HL-60 (cell line): ENCODE measurements at regions not wholly inside any gene's neighbourhood (a gene's known extent, or its start where the extent isn't known, plus 50 kb on each side); places are given as distances from the start of the nearest gene placed in this dataset.

Experiments used
- DNase-seq, 2 experiments: peaks; one replicate each; pipeline ENCODE4 v3.0.0-alpha.2; 2010 to 2020; ENCODE audit warnings: low read depth in 1 of 2, low spot score in 1 of 2
- H3K27ac ChIP-seq: fragments of 250-450 bp; sonication (Bioruptor Pico); replicated peaks from 2 replicates; pipeline ENCODE4 v1.5.1; 2020; ENCODE audit warnings: mild to moderate bottlenecking, moderate library complexity
- H3K27me3 ChIP-seq: fragments of 250-450 bp; sonication (Bioruptor Pico); 2 replicates; pipeline ENCODE4 v1.5.1; 2021; ENCODE audit warnings: mild to moderate bottlenecking, moderate library complexity; ENCODE audit not compliant: insufficient read depth, poor library complexity, severe bottlenecking
- H3K4me3 ChIP-seq: replicated peaks from 2 replicates; pipeline ENCODE4 v1.5.1; 2011; ENCODE audit warnings: mild to moderate bottlenecking, control low read depth, low read length; ENCODE audit not compliant: insufficient read depth
- GABPA ChIP-seq: IDR thresholded peaks from 2 replicates; pipeline ENCODE4 v1.6.1; 2012; ENCODE audit warnings: low read depth
- POLR2AphosphoS5 ChIP-seq: IDR thresholded peaks from 2 replicates; pipeline ENCODE4 v1.6.1; 2012; ENCODE audit warnings: low read depth
- SPI1 ChIP-seq: IDR thresholded peaks from 2 replicates; pipeline ENCODE4 v1.6.1; 2012; ENCODE audit warnings: low read depth, mild to moderate bottlenecking, borderline replicate concordance
- TF ChIP-seq, protein P1 (sequence below): IDR thresholded peaks from 2 replicates; pipeline ENCODE4 v1.6.1; 2012; ENCODE audit warnings: low read depth; ENCODE audit not compliant: insufficient replicate concordance
- TF ChIP-seq, protein P2 (sequence below): IDR thresholded peaks from one replicate; pipeline ENCODE4 v1.5.1; 2011; ENCODE audit warnings: low read length, control low read depth, inconsistent platforms; ENCODE audit not compliant: insufficient read depth

- TF ChIP-seq POLR2AphosphoS5 (no peak), SPI1 (no peak)
- TF ChIP-seq, protein P1, sequence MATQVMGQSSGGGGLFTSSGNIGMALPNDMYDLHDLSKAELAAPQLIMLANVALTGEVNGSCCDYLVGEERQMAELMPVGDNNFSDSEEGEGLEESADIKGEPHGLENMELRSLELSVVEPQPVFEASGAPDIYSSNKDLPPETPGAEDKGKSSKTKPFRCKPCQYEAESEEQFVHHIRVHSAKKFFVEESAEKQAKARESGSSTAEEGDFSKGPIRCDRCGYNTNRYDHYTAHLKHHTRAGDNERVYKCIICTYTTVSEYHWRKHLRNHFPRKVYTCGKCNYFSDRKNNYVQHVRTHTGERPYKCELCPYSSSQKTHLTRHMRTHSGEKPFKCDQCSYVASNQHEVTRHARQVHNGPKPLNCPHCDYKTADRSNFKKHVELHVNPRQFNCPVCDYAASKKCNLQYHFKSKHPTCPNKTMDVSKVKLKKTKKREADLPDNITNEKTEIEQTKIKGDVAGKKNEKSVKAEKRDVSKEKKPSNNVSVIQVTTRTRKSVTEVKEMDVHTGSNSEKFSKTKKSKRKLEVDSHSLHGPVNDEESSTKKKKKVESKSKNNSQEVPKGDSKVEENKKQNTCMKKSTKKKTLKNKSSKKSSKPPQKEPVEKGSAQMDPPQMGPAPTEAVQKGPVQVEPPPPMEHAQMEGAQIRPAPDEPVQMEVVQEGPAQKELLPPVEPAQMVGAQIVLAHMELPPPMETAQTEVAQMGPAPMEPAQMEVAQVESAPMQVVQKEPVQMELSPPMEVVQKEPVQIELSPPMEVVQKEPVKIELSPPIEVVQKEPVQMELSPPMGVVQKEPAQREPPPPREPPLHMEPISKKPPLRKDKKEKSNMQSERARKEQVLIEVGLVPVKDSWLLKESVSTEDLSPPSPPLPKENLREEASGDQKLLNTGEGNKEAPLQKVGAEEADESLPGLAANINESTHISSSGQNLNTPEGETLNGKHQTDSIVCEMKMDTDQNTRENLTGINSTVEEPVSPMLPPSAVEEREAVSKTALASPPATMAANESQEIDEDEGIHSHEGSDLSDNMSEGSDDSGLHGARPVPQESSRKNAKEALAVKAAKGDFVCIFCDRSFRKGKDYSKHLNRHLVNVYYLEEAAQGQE, result no peak
- no peak for DNase-seq
- Histone ChIP-seq H3K27ac (no peak overlapping the region), H3K27me3 (no peaks in the 10 kb centered on the region), H3K4me3 (no peak overlapping the region)
Measured at GRCh38 chr1:101344745-101345144, 107.9 kb downstream of the S1PR1 start.

DNA sequence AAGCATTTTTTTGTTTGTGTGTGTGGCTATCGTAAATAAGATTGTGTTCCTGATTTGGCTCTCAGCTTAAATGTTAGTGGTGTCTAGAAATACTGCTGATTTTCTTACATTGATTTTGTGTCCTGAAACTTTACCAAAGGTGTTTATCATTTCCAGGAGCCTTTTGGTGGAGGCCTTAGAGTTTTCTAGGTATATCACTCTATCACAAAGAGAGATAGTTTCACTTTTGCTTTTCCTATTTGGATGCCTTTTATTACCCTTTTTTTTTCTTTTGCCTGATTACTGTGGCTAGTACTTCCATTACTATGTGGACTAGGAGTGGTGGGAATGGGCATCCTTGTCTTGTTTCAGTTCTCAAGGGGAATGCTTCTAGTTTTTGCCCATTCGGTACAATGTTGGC lies 109.6 kb downstream of the S1PR1 start:
- Histone ChIP-seq H3K27me3 (no peaks in the 10 kb centered on the region), H3K27ac (no peak overlapping the region), H3K4me3 (no peak overlapping the region)
- TF ChIP-seq SPI1, result no peak
- TF ChIP-seq, protein P2, sequence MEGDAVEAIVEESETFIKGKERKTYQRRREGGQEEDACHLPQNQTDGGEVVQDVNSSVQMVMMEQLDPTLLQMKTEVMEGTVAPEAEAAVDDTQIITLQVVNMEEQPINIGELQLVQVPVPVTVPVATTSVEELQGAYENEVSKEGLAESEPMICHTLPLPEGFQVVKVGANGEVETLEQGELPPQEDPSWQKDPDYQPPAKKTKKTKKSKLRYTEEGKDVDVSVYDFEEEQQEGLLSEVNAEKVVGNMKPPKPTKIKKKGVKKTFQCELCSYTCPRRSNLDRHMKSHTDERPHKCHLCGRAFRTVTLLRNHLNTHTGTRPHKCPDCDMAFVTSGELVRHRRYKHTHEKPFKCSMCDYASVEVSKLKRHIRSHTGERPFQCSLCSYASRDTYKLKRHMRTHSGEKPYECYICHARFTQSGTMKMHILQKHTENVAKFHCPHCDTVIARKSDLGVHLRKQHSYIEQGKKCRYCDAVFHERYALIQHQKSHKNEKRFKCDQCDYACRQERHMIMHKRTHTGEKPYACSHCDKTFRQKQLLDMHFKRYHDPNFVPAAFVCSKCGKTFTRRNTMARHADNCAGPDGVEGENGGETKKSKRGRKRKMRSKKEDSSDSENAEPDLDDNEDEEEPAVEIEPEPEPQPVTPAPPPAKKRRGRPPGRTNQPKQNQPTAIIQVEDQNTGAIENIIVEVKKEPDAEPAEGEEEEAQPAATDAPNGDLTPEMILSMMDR, result no peak
- no peak for TF ChIP-seq GABPA
- no peak for TF ChIP-seq POLR2AphosphoS5
- TF ChIP-seq, protein P1, result no peak
- DNase-seq, result no peak

DNA sequence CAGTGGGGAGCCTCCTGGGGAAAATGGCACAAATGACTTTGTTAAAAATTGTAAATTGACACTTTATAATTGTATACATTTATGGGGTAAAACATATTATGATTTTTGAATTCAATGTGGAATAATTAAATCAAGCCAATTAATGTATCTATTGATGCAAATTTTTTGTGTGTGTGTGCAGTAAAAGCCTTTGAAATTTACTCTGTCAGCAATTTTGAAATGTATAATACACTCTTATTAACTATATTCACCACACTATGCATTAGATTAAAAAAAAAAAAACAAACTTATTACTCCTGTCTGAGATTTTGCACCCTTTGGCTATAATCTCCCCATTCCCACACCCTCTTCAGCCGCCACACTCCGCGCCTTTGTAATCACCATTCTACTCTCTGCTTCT lies 119.2 kb downstream of the S1PR1 start:
- Histone ChIP-seq H3K4me3 (no peak overlapping the region), H3K27me3 (no peaks in the 10 kb centered on the region), H3K27ac (no peak overlapping the region)
- TF ChIP-seq GABPA (no peak), SPI1 (no peak), POLR2AphosphoS5 (no peak)
- TF ChIP-seq, protein P1, result no peak
- TF ChIP-seq, protein P2, result no peak
- DNase-seq, result no peak
